GM23338 (cell line): ENCODE measurements at regions not wholly inside any gene's neighbourhood (a gene's known extent, or its start where the extent isn't known, plus 50 kb on each side); places are given as distances from the start of the nearest gene placed in this dataset.

Experiments
- ATAC-seq: fragments of 200-7000 bp; cut with Tn5 transposase; 3 replicates; pipeline ENCODE4 v1.9.1; 2020
- DNase-seq: peaks from one replicate; pipeline ENCODE4 v3.0.0-alpha.2; 2015; ENCODE audit warnings: low spot score
- H2AFZ ChIP-seq: fragments of 200-600 bp; sonication (generic); 2 replicates; pipeline ENCODE4 v1.8.0; 2016; ENCODE audit warnings: antibody characterized with exemption, mild to moderate bottlenecking, moderate library complexity
- H3F3A ChIP-seq: fragments of 200-600 bp; sonication (generic); replicated peaks from 2 replicates; pipeline ENCODE4 v1.8.0; 2017; ENCODE audit warnings: antibody characterized with exemption, mixed run types, low read depth
- H3K27ac ChIP-seq: fragments of 200-600 bp; sonication (generic); 2 replicates; pipeline ENCODE4 v1.6.1; 2016; ENCODE audit warnings: low read depth
- H3K27me3 ChIP-seq: fragments of 200-600 bp; sonication (generic); 2 replicates; pipeline ENCODE4 v1.8.0; 2016; ENCODE audit warnings: mild to moderate bottlenecking, mixed run types, moderate library complexity; ENCODE audit not compliant: insufficient read depth
- H3K36me3 ChIP-seq: fragments of 200-600 bp; sonication (generic); 2 replicates; pipeline ENCODE4 v1.8.0; 2016; ENCODE audit warnings: mild to moderate bottlenecking; ENCODE audit not compliant: insufficient read depth
- H3K4me1 ChIP-seq: fragments of 200-600 bp; sonication (generic); 2 replicates; pipeline ENCODE4 v1.8.0; 2016; ENCODE audit warnings: mild to moderate bottlenecking, moderate library complexity; ENCODE audit not compliant: insufficient read depth
- H3K4me2 ChIP-seq: fragments of 200-600 bp; sonication (generic); 2 replicates; pipeline ENCODE4 v1.7.1; 2017; ENCODE audit warnings: mixed run types
- H3K4me3 ChIP-seq: fragments of 200-600 bp; sonication (generic); 2 replicates; pipeline ENCODE4 v1.6.1; 2016; ENCODE audit warnings: mixed run types
- H3K79me2 ChIP-seq: fragments of 200-600 bp; sonication (generic); replicated peaks from 2 replicates; pipeline ENCODE4 v1.8.0; 2017; ENCODE audit warnings: mild to moderate bottlenecking; ENCODE audit not compliant: insufficient read depth
- H3K9me2 ChIP-seq: fragments of 200-600 bp; sonication (generic); 2 replicates; pipeline ENCODE4 v1.8.0; 2017; ENCODE audit not compliant: insufficient read depth
- H4K20me1 ChIP-seq: fragments of 200-600 bp; sonication (generic); replicated peaks from 2 replicates; pipeline ENCODE4 v1.8.0; 2017; ENCODE audit warnings: mild to moderate bottlenecking; ENCODE audit not compliant: insufficient read depth
- H3K27ac Mint-ChIP-seq: 2 replicates; pipeline ENCODE4 v1.8.0; 2020; ENCODE audit warnings: inconsistent platforms, mild to moderate bottlenecking, moderate library complexity, mixed read lengths
- H3K27me3 Mint-ChIP-seq: 3 replicates; pipeline ENCODE4 v1.8.0; 2022; ENCODE audit warnings: low read depth, mild to moderate bottlenecking, moderate library complexity, mixed read lengths, inconsistent platforms; ENCODE audit not compliant: insufficient read depth, poor library complexity
- H3K36me3 Mint-ChIP-seq: 3 replicates; pipeline ENCODE4 v1.8.0; 2021; ENCODE audit warnings: low read depth, mild to moderate bottlenecking, inconsistent platforms, moderate library complexity, mixed read lengths
- H3K4me1 Mint-ChIP-seq: 3 replicates; pipeline ENCODE4 v1.8.0; 2020; ENCODE audit warnings: mild to moderate bottlenecking, inconsistent platforms, mixed read lengths
- H3K4me3 Mint-ChIP-seq: 3 replicates; pipeline ENCODE4 v1.8.0; 2021; ENCODE audit warnings: moderate library complexity, mild to moderate bottlenecking, inconsistent platforms, mixed read lengths
- H3K9me3 Mint-ChIP-seq: 3 replicates; pipeline ENCODE4 v1.8.0; 2020; ENCODE audit warnings: moderate library complexity, mild to moderate bottlenecking, inconsistent platforms, mixed read lengths
- EZH2phosphoT487 ChIP-seq: fragments of 200-600 bp; sonication (generic); IDR thresholded peaks from one replicate; pipeline ENCODE4 v1.8.1; 2018; ENCODE audit warnings: antibody characterized with exemption; ENCODE audit not compliant: unreplicated experiment
- JUNB ChIP-seq: IDR thresholded peaks from one replicate; pipeline ENCODE4 v1.6.1; 2016; ENCODE audit warnings: antibody characterized with exemption; ENCODE audit not compliant: unreplicated experiment
- POLR2AphosphoS5 ChIP-seq: IDR thresholded peaks from 2 replicates; pipeline ENCODE4 v1.6.1; 2016; ENCODE audit warnings: antibody characterized with exemption, low read depth
- STAT1 ChIP-seq: IDR thresholded peaks from one replicate; pipeline ENCODE4 v1.6.1; 2016; ENCODE audit warnings: antibody characterized with exemption; ENCODE audit not compliant: unreplicated experiment
- ZNF114 ChIP-seq: fragments of 250-450 bp; sonication (Bioruptor Pico); IDR thresholded peaks from 2 replicates; pipeline ENCODE4 v1.5.0; 2020; ENCODE audit warnings: mild to moderate bottlenecking, moderate library complexity
- TF ChIP-seq, protein P1 (sequence below): fragments of 250-450 bp; sonication (Bioruptor Pico); IDR thresholded peaks from 2 replicates; pipeline ENCODE4 v1.5.0; 2020; ENCODE audit warnings: mild to moderate bottlenecking, moderate library complexity
- TF ChIP-seq, protein P2 (sequence below): IDR thresholded peaks from one replicate; pipeline ENCODE4 v1.6.1; 2018; ENCODE audit warnings: antibody characterized with exemption; ENCODE audit not compliant: unreplicated experiment
- TF ChIP-seq, protein P3 (sequence below), 2 experiments: fragments of 200-600 bp in 1 of 2; sonication (generic) in 1 of 2; conservative IDR thresholded peaks; 2 replicates each; pipeline versions ENCODE4 v1.5.1 to v1.6.1; 2016 to 2017; ENCODE audit warnings: antibody characterized with exemption in 2 of 2, low read depth in 2 of 2, mild to moderate bottlenecking in 2 of 2, moderate library complexity in 1 of 2
- TF ChIP-seq, protein P4 (sequence below): IDR thresholded peaks from 2 replicates; pipeline ENCODE4 v1.6.1; 2016; ENCODE audit warnings: antibody characterized with exemption

GRCh38 chr15:77553695-77554094 lies 79.0 kb downstream of the LINGO1 start:
- Mint-ChIP-seq H3K4me1 (peaks cover 29% of the 10 kb centered on the region), H3K4me3 (no peak overlapping the region), H3K27ac (no peak overlapping the region), H3K36me3 (no peaks in the 10 kb centered on the region; the same call in 2 of the 3 replicates), H3K9me3 (no peaks in the 10 kb centered on the region; the same call in 2 of the 3 replicates), H3K27me3 (peaks cover 16% of the 10 kb centered on the region)
- H3K4me3 ChIP-seq, result no peak overlapping the region
- H2AFZ ChIP-seq, result no peak overlapping the region
- no peak overlapping the region for H3K27ac ChIP-seq
- DNase-seq, result no peak
- ATAC-seq, result no peak
- no peaks in the 10 kb centered on the region for H3K9me2 ChIP-seq
- TF ChIP-seq, protein P1, sequence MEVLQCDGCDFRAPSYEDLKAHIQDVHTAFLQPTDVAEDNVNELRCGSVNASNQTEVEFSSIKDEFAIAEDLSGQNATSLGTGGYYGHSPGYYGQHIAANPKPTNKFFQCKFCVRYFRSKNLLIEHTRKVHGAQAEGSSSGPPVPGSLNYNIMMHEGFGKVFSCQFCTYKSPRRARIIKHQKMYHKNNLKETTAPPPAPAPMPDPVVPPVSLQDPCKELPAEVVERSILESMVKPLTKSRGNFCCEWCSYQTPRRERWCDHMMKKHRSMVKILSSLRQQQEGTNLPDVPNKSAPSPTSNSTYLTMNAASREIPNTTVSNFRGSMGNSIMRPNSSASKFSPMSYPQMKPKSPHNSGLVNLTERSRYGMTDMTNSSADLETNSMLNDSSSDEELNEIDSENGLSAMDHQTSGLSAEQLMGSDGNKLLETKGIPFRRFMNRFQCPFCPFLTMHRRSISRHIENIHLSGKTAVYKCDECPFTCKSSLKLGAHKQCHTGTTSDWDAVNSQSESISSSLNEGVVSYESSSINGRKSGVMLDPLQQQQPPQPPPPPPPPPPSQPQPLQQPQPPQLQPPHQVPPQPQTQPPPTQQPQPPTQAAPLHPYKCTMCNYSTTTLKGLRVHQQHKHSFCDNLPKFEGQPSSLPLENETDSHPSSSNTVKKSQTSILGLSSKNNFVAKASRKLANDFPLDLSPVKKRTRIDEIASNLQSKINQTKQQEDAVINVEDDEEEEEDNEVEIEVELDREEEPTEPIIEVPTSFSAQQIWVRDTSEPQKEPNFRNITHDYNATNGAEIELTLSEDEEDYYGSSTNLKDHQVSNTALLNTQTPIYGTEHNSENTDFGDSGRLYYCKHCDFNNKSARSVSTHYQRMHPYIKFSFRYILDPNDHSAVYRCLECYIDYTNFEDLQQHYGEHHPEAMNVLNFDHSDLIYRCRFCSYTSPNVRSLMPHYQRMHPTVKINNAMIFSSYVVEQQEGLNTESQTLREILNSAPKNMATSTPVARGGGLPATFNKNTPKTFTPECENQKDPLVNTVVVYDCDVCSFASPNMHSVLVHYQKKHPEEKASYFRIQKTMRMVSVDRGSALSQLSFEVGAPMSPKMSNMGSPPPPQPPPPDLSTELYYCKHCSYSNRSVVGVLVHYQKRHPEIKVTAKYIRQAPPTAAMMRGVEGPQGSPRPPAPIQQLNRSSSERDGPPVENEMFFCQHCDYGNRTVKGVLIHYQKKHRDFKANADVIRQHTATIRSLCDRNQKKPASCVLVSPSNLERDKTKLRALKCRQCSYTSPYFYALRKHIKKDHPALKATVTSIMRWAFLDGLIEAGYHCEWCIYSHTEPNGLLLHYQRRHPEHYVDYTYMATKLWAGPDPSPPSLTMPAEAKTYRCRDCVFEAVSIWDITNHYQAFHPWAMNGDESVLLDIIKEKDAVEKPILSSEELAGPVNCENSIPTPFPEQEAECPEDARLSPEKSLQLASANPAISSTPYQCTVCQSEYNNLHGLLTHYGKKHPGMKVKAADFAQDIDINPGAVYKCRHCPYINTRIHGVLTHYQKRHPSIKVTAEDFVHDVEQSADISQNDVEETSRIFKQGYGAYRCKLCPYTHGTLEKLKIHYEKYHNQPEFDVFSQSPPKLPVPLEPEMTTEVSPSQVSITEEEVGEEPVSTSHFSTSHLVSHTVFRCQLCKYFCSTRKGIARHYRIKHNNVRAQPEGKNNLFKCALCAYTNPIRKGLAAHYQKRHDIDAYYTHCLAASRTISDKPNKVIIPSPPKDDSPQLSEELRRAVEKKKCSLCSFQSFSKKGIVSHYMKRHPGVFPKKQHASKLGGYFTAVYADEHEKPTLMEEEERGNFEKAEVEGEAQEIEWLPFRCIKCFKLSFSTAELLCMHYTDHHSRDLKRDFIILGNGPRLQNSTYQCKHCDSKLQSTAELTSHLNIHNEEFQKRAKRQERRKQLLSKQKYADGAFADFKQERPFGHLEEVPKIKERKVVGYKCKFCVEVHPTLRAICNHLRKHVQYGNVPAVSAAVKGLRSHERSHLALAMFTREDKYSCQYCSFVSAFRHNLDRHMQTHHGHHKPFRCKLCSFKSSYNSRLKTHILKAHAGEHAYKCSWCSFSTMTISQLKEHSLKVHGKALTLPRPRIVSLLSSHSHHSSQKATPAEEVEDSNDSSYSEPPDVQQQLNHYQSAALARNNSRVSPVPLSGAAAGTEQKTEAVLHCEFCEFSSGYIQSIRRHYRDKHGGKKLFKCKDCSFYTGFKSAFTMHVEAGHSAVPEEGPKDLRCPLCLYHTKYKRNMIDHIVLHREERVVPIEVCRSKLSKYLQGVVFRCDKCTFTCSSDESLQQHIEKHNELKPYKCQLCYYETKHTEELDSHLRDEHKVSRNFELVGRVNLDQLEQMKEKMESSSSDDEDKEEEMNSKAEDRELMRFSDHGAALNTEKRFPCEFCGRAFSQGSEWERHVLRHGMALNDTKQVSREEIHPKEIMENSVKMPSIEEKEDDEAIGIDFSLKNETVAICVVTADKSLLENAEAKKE (CRISPR knock-in tag), result no peak
- TF ChIP-seq, protein P2, sequence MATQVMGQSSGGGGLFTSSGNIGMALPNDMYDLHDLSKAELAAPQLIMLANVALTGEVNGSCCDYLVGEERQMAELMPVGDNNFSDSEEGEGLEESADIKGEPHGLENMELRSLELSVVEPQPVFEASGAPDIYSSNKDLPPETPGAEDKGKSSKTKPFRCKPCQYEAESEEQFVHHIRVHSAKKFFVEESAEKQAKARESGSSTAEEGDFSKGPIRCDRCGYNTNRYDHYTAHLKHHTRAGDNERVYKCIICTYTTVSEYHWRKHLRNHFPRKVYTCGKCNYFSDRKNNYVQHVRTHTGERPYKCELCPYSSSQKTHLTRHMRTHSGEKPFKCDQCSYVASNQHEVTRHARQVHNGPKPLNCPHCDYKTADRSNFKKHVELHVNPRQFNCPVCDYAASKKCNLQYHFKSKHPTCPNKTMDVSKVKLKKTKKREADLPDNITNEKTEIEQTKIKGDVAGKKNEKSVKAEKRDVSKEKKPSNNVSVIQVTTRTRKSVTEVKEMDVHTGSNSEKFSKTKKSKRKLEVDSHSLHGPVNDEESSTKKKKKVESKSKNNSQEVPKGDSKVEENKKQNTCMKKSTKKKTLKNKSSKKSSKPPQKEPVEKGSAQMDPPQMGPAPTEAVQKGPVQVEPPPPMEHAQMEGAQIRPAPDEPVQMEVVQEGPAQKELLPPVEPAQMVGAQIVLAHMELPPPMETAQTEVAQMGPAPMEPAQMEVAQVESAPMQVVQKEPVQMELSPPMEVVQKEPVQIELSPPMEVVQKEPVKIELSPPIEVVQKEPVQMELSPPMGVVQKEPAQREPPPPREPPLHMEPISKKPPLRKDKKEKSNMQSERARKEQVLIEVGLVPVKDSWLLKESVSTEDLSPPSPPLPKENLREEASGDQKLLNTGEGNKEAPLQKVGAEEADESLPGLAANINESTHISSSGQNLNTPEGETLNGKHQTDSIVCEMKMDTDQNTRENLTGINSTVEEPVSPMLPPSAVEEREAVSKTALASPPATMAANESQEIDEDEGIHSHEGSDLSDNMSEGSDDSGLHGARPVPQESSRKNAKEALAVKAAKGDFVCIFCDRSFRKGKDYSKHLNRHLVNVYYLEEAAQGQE, result no peak
- TF ChIP-seq EZH2phosphoT487 (no peak), ZNF114 (no peak), POLR2AphosphoS5 (no peak), JUNB (no peak), STAT1 (no peak)
- TF ChIP-seq, protein P3, sequence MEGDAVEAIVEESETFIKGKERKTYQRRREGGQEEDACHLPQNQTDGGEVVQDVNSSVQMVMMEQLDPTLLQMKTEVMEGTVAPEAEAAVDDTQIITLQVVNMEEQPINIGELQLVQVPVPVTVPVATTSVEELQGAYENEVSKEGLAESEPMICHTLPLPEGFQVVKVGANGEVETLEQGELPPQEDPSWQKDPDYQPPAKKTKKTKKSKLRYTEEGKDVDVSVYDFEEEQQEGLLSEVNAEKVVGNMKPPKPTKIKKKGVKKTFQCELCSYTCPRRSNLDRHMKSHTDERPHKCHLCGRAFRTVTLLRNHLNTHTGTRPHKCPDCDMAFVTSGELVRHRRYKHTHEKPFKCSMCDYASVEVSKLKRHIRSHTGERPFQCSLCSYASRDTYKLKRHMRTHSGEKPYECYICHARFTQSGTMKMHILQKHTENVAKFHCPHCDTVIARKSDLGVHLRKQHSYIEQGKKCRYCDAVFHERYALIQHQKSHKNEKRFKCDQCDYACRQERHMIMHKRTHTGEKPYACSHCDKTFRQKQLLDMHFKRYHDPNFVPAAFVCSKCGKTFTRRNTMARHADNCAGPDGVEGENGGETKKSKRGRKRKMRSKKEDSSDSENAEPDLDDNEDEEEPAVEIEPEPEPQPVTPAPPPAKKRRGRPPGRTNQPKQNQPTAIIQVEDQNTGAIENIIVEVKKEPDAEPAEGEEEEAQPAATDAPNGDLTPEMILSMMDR (conservative IDR thresholded peaks at IDR 0.05; ENCODE audit: low read depth in 2 of 2), result no peak
- TF ChIP-seq, protein P4, sequence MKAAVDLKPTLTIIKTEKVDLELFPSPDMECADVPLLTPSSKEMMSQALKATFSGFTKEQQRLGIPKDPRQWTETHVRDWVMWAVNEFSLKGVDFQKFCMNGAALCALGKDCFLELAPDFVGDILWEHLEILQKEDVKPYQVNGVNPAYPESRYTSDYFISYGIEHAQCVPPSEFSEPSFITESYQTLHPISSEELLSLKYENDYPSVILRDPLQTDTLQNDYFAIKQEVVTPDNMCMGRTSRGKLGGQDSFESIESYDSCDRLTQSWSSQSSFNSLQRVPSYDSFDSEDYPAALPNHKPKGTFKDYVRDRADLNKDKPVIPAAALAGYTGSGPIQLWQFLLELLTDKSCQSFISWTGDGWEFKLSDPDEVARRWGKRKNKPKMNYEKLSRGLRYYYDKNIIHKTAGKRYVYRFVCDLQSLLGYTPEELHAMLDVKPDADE, result no peak
- no peaks in the 10 kb centered on the region for H4K20me1 ChIP-seq
- H3K4me1 ChIP-seq, result peaks cover 15% of the 10 kb centered on the region
- no peaks in the 10 kb centered on the region for H3K27me3 ChIP-seq
- no peaks in the 10 kb centered on the region for H3K36me3 ChIP-seq
- H3K79me2 ChIP-seq, result no peaks in the 10 kb centered on the region
- H3F3A ChIP-seq, result no peaks in the 10 kb centered on the region
- no peak overlapping the region for H3K4me2 ChIP-seq
